IPS-20b (cell line): ENCODE measurements at regions not wholly inside any gene's neighbourhood (a gene's known extent, or its start where the extent isn't known, plus 50 kb on each side); places are given as distances from the start of the nearest gene placed in this dataset.

Experiments
- H3K27ac ChIP-seq: one replicate; pipeline ENCODE4 v1.5.1; 2013; ENCODE audit warnings: low read length
- H3K27me3 ChIP-seq: 2 replicates; pipeline ENCODE4 v1.6.1; 2013; ENCODE audit warnings: mild to moderate bottlenecking, low read length, inconsistent platforms; ENCODE audit not compliant: insufficient read depth
- H3K36me3 ChIP-seq: 2 replicates; pipeline ENCODE4 v1.6.1; 2013; ENCODE audit warnings: low read depth, mild to moderate bottlenecking, inconsistent platforms, low read length, moderate library complexity; ENCODE audit not compliant: insufficient read depth
- H3K4me1 ChIP-seq: 2 replicates; pipeline ENCODE4 v1.6.1; 2013; ENCODE audit warnings: mild to moderate bottlenecking, control low read depth, inconsistent platforms, low read length, moderate library complexity; ENCODE audit not compliant: insufficient read depth
- H3K4me3 ChIP-seq: 2 replicates; pipeline ENCODE4 v1.5.1; 2013; ENCODE audit warnings: mild to moderate bottlenecking, low read length, inconsistent platforms
- H3K9ac ChIP-seq: 2 replicates; pipeline ENCODE4 v1.6.1; 2013; ENCODE audit warnings: low read depth, mild to moderate bottlenecking, inconsistent platforms, low read length, moderate library complexity
- H3K9me3 ChIP-seq: 2 replicates; pipeline ENCODE4 v1.6.1; 2013; ENCODE audit warnings: mild to moderate bottlenecking, low read depth, low read length, inconsistent platforms; ENCODE audit not compliant: insufficient read depth

DNA sequence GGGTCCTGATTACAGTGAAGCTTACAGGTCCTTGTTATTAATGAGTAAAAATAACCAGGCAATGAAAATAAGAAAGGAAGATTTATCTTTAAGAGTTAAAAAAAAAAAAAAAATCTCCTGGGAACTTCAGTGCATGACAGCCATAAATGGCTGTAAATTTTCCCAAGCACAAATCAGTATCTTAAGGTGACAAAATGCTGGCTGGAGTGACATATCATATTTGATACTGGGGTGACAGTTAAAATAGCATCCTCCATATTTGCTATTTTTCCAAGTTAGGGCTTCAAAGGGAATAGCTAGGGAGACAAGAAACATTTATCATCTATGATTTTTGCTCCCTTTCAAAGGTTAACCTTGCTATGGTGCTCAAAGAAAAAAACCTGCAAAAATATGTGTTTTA, 226.6 kb downstream of the PRDM2 start:
- Histone ChIP-seq H3K4me3 (no peak overlapping the region), H3K27ac (no peak overlapping the region), H3K4me1 (no peaks in the 10 kb centered on the region), H3K9me3 (no peaks in the 10 kb centered on the region), H3K27me3 (peaks cover 10% of the 10 kb centered on the region; the same call in 1 of the 2 replicates), H3K9ac (no peak overlapping the region), H3K36me3 (no peaks in the 10 kb centered on the region)

- Histone ChIP-seq H3K27ac (no peak overlapping the region), H3K9me3 (no peaks in the 10 kb centered on the region), H3K9ac (no peak overlapping the region), H3K4me1 (no peaks in the 10 kb centered on the region), H3K4me3 (no peak overlapping the region), H3K36me3 (no peaks in the 10 kb centered on the region), H3K27me3 (peaks cover 10% of the 10 kb centered on the region; the same call in 1 of the 2 replicates)
These were observed 227.7 kb downstream of the PRDM2 start for GRCh38 chr1:13927736-13928135.

DNA sequence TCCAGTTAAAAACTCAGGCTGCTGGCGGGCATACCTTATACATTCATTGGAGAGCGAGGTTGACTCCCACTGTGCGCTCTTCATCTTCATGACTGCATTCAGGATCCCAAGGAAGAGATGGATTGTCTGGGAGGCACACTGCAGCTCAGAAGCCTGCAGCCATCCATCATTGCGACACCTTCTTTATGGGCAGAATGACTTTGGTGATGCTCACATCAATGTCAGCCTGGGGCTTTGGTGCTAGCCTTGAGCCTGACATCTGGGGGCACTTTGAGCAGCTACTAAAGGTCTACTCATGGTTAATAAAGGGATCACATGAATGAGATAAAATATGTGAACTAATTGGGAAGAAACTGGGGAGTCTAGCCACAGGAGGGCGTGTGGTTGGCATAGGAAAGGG, 229.3 kb downstream of the PRDM2 start:
- Histone ChIP-seq H3K36me3 (no peaks in the 10 kb centered on the region), H3K4me3 (no peak overlapping the region), H3K27ac (no peak overlapping the region), H3K9ac (no peak overlapping the region), H3K4me1 (no peaks in the 10 kb centered on the region), H3K9me3 (no peaks in the 10 kb centered on the region), H3K27me3 (peaks cover 10% of the 10 kb centered on the region; the same call in 1 of the 2 replicates)

DNA sequence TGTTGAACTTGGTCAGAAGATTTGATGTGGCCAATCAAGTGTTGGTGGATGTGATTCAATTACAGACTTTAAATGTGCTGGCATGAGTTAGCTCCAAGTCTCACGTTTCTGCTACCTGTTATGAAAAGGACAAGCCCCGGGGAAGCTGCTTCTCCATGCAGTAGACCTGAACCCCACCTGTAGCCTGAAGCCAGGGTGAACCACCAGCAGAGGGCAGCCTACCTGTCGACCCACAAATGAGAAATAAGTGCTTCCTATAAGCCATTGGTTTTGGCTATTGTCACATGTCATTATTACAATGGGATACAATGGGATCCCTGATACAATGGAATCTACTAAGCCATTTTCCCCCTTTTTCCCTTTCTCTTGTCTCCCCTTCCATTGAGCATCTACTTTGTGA, 230.2 kb downstream of the PRDM2 start:
- no peak overlapping the region for H3K9ac ChIP-seq
- H3K4me3 ChIP-seq, result no peak overlapping the region
- H3K36me3 ChIP-seq, result no peaks in the 10 kb centered on the region
- H3K4me1 ChIP-seq, result no peaks in the 10 kb centered on the region
- no peak overlapping the region for H3K27ac ChIP-seq
- H3K9me3 ChIP-seq, result no peaks in the 10 kb centered on the region
- H3K27me3 ChIP-seq, result peaks cover 10% of the 10 kb centered on the region; the same call in 1 of the 2 replicates

GRCh38 chr1:13931226-13931625, 231.2 kb downstream of the PRDM2 start:
- Histone ChIP-seq H3K27ac (no peak overlapping the region), H3K9me3 (no peaks in the 10 kb centered on the region), H3K4me1 (no peaks in the 10 kb centered on the region), H3K27me3 (peaks cover 6% of the 10 kb centered on the region; the same call in 1 of the 2 replicates), H3K4me3 (no peak overlapping the region), H3K36me3 (no peaks in the 10 kb centered on the region), H3K9ac (no peak overlapping the region)

DNA sequence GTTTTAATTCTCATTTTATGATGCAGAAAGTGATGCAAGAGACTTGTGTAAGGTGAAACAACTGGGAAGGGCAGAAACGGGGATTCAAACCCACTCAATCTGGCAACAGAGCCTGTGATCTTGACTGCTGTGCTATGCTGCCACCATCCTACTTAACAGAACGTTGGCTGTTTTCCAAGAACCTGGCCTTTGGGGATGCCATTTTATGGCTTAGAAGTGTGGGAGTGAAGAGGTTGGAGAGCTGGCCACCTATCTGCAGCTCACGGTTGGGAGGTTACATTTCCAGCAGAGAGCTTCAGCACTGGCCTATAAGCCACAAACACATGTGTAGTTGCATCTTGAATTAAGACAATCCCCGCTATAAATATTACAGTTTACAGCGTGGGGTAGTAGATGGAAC, 235.3 kb downstream of the PRDM2 start:
- no peaks in the 10 kb centered on the region for H3K27me3 ChIP-seq
- no peak overlapping the region for H3K9ac ChIP-seq
- no peaks in the 10 kb centered on the region for H3K4me1 ChIP-seq
- H3K36me3 ChIP-seq, result no peaks in the 10 kb centered on the region
- no peak overlapping the region for H3K4me3 ChIP-seq
- H3K9me3 ChIP-seq, result no peaks in the 10 kb centered on the region
- H3K27ac ChIP-seq, result no peak overlapping the region

DNA sequence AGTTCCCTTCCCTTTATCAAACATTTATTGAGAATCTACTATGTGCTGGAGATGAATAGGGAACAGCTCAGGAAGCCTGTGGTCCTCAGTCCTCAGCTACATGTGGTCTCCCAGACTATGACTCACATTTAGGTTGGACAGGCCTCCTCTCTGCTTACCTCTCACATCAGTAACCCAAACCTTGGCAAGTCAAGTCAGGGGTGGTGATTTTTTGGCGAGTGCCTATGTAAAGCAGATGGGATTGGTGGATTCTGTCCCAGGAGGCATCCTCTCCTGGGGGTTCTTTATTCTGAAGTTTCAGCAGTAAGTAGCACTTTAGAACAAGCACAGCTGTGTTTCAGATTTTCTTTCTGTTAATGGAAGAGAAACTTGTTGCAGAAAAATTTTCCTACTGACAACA, 241.3 kb downstream of the PRDM2 start:
- H3K27me3 ChIP-seq, result no peaks in the 10 kb centered on the region
- no peak overlapping the region for H3K27ac ChIP-seq
- peaks cover 21% of the 10 kb centered on the region for H3K9me3 ChIP-seq
- H3K4me3 ChIP-seq, result no peak overlapping the region
- no peaks in the 10 kb centered on the region for H3K36me3 ChIP-seq
- no peaks in the 10 kb centered on the region for H3K4me1 ChIP-seq
- no peak overlapping the region for H3K9ac ChIP-seq

GRCh38 chr1:13943055-13943454, 243.1 kb downstream of the PRDM2 start:
- Histone ChIP-seq H3K4me1 (no peaks in the 10 kb centered on the region), H3K9me3 (peaks cover 21% of the 10 kb centered on the region), H3K36me3 (no peaks in the 10 kb centered on the region), H3K27me3 (peaks cover 13% of the 10 kb centered on the region; the same call in 1 of the 2 replicates), H3K27ac (no peak overlapping the region), H3K4me3 (no peak overlapping the region), H3K9ac (no peak overlapping the region)

DNA sequence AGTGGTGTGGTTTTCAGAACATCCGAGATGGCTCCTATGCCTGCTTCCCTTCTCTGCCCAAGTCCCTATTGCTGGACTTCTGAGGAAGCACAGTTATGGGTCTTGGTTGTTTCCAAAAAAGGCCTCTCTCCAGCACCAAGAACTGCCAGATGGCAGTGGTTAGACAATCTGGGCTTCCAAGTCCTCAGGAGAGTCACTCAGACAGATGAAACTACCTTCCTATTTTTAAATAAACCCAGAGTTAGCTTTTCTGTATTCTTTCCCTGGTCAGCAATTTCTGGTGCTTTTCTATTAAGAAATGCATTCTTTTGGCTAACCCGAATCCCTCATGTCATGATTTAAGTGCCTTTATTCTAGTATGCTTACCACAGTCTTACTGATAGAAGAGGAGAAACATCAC, 245.9 kb downstream of the PRDM2 start:
- H3K4me1 ChIP-seq, result no peaks in the 10 kb centered on the region
- no peaks in the 10 kb centered on the region for H3K36me3 ChIP-seq
- H3K27me3 ChIP-seq, result peaks cover 17% of the 10 kb centered on the region; the same call in 1 of the 2 replicates
- H3K27ac ChIP-seq, result no peak overlapping the region
- peaks cover 20% of the 10 kb centered on the region for H3K9me3 ChIP-seq
- H3K9ac ChIP-seq, result no peak overlapping the region
- no peak overlapping the region for H3K4me3 ChIP-seq

GRCh38 chr1:13947658-13948057, 247.7 kb downstream of the PRDM2 start:
- Histone ChIP-seq H3K9me3 (peaks cover 5% of the 10 kb centered on the region), H3K4me3 (no peak overlapping the region), H3K27ac (no peak overlapping the region), H3K4me1 (no peaks in the 10 kb centered on the region), H3K9ac (no peak overlapping the region), H3K27me3 (peaks cover 17% of the 10 kb centered on the region; the same call in 1 of the 2 replicates), H3K36me3 (no peaks in the 10 kb centered on the region)

DNA sequence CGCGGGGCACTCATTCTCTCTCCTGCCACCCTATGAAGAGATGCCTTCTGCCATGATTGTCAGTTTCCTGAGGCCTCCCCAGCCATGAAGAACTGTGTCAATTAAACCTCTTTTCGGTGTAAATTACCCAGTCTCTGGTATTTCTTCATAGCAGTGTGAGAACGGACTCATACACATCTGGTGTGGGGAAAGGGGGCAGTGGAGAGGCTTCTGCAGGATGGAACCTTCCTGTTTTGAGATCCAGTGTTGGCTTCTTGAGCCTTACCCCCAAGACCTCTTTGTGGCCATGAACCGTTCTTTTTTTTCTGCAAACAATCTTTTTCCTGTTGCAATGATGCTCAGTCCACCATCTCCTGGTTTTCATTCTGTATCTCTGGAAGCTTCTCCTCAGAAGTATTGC, 248.4 kb downstream of the PRDM2 start:
- no peak overlapping the region for H3K4me3 ChIP-seq
- H3K27me3 ChIP-seq, result peaks cover 17% of the 10 kb centered on the region; the same call in 1 of the 2 replicates
- no peak overlapping the region for H3K9ac ChIP-seq
- no peaks in the 10 kb centered on the region; the same call in 1 of the 2 replicates for H3K9me3 ChIP-seq
- H3K4me1 ChIP-seq, result no peaks in the 10 kb centered on the region
- H3K36me3 ChIP-seq, result no peaks in the 10 kb centered on the region
- no peak overlapping the region for H3K27ac ChIP-seq

DNA sequence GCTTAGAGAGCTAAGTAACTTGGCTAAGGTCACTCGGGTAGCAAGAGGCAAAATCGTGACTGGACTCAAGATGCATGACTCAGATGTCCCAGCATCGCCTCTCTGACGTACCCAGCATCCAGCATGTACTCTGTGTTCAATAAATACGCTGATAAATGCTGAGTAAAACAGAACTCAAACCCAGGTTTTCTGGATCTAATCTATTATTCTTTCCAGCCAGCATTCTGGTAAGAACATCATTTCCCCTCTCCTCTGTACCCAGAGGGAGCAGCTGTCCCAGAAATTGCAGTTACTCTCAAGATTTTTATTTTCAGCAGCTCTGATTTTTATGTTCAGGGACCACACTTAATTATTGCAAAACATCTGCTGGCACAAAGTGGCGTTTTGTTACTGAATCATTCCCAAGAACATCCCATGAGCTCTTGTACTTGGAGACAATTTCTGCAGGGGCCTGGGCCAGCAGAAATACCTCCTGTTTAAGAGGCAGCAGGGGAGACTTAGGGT, 249.0 kb downstream of the PRDM2 start:
- no peaks in the 10 kb centered on the region; the same call in 1 of the 2 replicates for H3K9me3 ChIP-seq
- H3K27me3 ChIP-seq, result peaks cover 17% of the 10 kb centered on the region; the same call in 1 of the 2 replicates
- H3K36me3 ChIP-seq, result no peaks in the 10 kb centered on the region
- no peak overlapping the region for H3K4me3 ChIP-seq
- no peak overlapping the region for H3K27ac ChIP-seq
- no peaks in the 10 kb centered on the region for H3K4me1 ChIP-seq
- H3K9ac ChIP-seq, result no peak overlapping the region
